AG09309 (cell line): ENCODE measurements at regions not wholly inside any gene's neighbourhood (a gene's known extent, or its start where the extent isn't known, plus 50 kb on each side); places are given as distances from the start of the nearest gene placed in this dataset.

Experiments
- DNase-seq: peaks from one replicate; pipeline ENCODE4 v3.0.0-alpha.2; 2010; ENCODE audit warnings: low read depth
- H3K4me3 ChIP-seq: 2 replicates; pipeline ENCODE4 v1.5.1; 2011; ENCODE audit warnings: mild to moderate bottlenecking, low read depth, low read length, moderate library complexity; ENCODE audit not compliant: control insufficient read depth
- CTCF ChIP-seq: IDR thresholded peaks from 2 replicates; pipeline ENCODE4 v1.5.1; 2011; ENCODE audit warnings: mild to moderate bottlenecking, low read depth, low read length, inconsistent platforms; ENCODE audit not compliant: insufficient read depth, control insufficient read depth; ENCODE audit errors: missing control alignments

DNA sequence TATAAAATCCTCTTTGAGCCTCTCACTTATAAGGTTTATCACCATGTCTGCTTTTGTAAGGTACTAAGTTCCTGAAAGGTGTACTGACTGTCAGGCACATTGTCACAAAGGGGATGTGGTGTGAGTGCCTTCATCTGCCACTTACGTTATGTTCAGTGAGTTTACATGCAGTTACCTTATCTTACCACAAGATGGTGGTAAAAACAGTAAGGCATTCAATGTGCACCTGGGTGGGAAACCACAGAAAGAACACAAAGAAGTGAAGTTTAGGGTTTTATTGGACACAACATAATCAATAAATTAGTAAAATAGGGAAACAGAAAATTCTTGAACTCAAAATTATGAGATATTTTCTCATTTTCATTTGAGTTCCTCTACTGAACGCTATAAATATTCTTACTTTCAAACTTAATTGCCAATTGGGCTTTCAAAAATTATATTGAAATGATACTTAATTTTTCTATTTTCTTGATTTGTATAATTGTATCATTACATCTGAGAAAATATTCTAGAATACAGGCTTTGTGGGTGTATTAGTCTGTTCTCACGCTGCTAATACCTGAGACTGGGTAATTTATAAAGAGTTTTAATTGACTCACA lies 650.8 kb downstream of the PCDH7 start:
- no peak for DNase-seq
- H3K4me3 ChIP-seq = no peak overlapping the region
- peak; percentile 76 for TF ChIP-seq CTCF

DNA sequence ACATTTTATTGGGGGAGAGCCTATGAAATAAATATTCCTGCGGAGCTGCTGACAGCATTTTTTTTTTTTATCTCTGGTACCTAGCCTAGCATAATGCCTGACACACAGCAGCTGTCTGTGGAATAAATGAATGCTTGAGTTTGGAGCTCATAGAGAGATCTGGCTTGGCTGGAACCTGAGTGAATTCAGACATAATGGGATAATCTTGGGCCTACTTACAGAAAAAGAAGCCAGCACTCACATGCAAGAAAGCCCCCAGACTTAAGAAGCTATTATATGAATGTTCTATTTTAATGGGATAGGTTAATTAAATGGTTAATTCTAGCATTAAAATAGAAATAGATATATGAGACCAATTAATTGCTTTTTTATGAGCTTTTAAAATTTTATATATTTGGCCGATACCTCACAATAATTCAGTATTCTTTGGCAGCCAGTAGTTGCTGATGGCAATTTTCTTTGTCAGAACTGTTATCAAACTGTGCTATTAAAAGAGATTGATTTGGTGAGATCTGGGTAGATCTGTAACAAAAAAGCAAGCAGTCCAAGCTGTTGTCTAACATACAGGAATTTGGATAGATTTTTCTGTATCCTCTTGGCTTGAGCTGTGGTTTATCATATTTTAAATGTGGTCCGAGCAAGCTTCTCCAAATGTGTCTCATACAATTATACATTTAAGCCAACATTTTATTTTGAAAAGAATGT lies 654.2 kb downstream of the PCDH7 start:
- TF ChIP-seq CTCF = no peak
- H3K4me3 ChIP-seq = no peak overlapping the region
- no peak for DNase-seq

- no peak overlapping the region for H3K4me3 ChIP-seq
- TF ChIP-seq CTCF = no peak
- no peak for DNase-seq
Observed at GRCh38 chr4:31375936-31376335, 655.8 kb downstream of the PCDH7 start.

- no peak for TF ChIP-seq CTCF
- no peak for DNase-seq
- H3K4me3 ChIP-seq = no peak overlapping the region
Observed at GRCh38 chr4:31379364-31379763, 659.2 kb downstream of the PCDH7 start.

- DNase-seq = no peak
- no peak overlapping the region for H3K4me3 ChIP-seq
- TF ChIP-seq CTCF = no peak
Observed at GRCh38 chr4:31383767-31384166, 663.6 kb downstream of the PCDH7 start.

GRCh38 chr4:31390849-31391248 lies 670.7 kb downstream of the PCDH7 start:
- TF ChIP-seq CTCF = no peak
- H3K4me3 ChIP-seq = no peak overlapping the region
- DNase-seq = no peak
